ENCODE measurements at regions not wholly inside any gene's neighbourhood (a gene's known extent, or its start where the extent isn't known, plus 50 kb on each side); places are given as distances from the start of the nearest gene placed in this dataset.

DNA sequence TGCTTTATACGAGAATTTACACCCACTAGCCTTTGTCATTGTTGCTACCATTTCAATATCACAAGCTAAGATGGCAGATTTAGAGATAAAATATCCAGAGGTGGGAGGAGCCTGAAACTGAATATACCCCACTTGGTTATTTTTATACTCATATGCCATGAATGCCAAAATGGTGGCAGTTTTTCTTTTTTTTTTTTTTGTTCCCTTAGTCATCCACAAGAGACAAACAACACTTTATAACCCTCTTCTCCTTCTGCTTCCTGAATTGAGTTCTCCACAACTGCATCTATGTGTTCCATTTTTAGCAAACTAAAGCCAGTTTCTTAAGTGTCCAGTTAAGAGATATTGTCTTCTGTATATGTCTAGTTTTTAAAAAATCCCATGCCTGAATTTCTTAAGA, 558.4 kb downstream of the LMO4 start:
- H3K4me3 ChIP-seq (ENCODE audit: low read length): no peak overlapping the region
- no peak overlapping the region for H3K4me2 ChIP-seq (ENCODE audit: low read length)
- no peaks in the 10 kb centered on the region for H3K9me3 ChIP-seq (ENCODE audit: low read length)
- H3K9ac ChIP-seq (ENCODE audit: low read length): no peak overlapping the region
- H4K20me1 ChIP-seq (ENCODE audit: low read length): no peaks in the 10 kb centered on the region
- intact Hi-C loops (cut with micrococcal nuclease): loop anchor here (5.0 kb wide), 1 partner anchor 170 kb away; no protein-coding TSS in a partner anchor
- ChIA-PET CTCF (no interaction called here), POLR2A (ENCODE audit: unreplicated experiment) (no interaction called here)
- no peak overlapping the region for H3K27ac ChIP-seq (ENCODE audit: low read length)
- no peaks in the 10 kb centered on the region for H3K36me3 ChIP-seq (ENCODE audit: low read depth, low read length)
- peaks cover 16% of the 10 kb centered on the region for H3K4me1 ChIP-seq (ENCODE audit: insufficient read depth, low read length)
- TF ChIP-seq EZH2phosphoT487 (IDR thresholded peaks at IDR 0.05; ENCODE audit: borderline replicate concordance, low read length): no peak
- TF ChIP-seq, protein P1, sequence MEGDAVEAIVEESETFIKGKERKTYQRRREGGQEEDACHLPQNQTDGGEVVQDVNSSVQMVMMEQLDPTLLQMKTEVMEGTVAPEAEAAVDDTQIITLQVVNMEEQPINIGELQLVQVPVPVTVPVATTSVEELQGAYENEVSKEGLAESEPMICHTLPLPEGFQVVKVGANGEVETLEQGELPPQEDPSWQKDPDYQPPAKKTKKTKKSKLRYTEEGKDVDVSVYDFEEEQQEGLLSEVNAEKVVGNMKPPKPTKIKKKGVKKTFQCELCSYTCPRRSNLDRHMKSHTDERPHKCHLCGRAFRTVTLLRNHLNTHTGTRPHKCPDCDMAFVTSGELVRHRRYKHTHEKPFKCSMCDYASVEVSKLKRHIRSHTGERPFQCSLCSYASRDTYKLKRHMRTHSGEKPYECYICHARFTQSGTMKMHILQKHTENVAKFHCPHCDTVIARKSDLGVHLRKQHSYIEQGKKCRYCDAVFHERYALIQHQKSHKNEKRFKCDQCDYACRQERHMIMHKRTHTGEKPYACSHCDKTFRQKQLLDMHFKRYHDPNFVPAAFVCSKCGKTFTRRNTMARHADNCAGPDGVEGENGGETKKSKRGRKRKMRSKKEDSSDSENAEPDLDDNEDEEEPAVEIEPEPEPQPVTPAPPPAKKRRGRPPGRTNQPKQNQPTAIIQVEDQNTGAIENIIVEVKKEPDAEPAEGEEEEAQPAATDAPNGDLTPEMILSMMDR (conservative IDR thresholded peaks at IDR 0.05; ENCODE audit: low read depth, low read length): no peak
- no peak for TF ChIP-seq EZH2 (IDR thresholded peaks at IDR 0.05; ENCODE audit: low read length, unreplicated experiment)
- no peak overlapping the region for H2AFZ ChIP-seq (ENCODE audit: low read length)
- ATAC-seq: no peak
- no peaks in the 10 kb centered on the region for H3K27me3 ChIP-seq (ENCODE audit: low read length)
- no peaks in the 10 kb centered on the region for H3K79me2 ChIP-seq (ENCODE audit: low read length)
- no peaks in the 10 kb centered on the region for H3K9me2 ChIP-seq (replicated peaks; ENCODE audit: low read length)
- H3F3A ChIP-seq (ENCODE audit: low read length, unreplicated experiment): no peaks in the 10 kb centered on the region
- BruUV-seq (replicated peaks): no TSS peak
- DNase-seq: no peak

- H2AFZ ChIP-seq (ENCODE audit: low read length): no peak overlapping the region
- no TSS peak for BruUV-seq (replicated peaks)
- H3K4me2 ChIP-seq (ENCODE audit: low read length): no peak overlapping the region
- H3K4me1 ChIP-seq (ENCODE audit: insufficient read depth, low read length): peaks cover 16% of the 10 kb centered on the region
- no peaks in the 10 kb centered on the region for H3K9me3 ChIP-seq (ENCODE audit: low read length)
- ChIA-PET POLR2A (ENCODE audit: unreplicated experiment) (no interaction called here), CTCF (no interaction called here)
- TF ChIP-seq EZH2phosphoT487 (IDR thresholded peaks at IDR 0.05; ENCODE audit: borderline replicate concordance, low read length) (no peak), EZH2 (IDR thresholded peaks at IDR 0.05; ENCODE audit: low read length, unreplicated experiment) (no peak)
- TF ChIP-seq, protein P1 (conservative IDR thresholded peaks at IDR 0.05; ENCODE audit: low read depth, low read length): no peak
- no peaks in the 10 kb centered on the region for H3K9me2 ChIP-seq (replicated peaks; ENCODE audit: low read length)
- H3K4me3 ChIP-seq (ENCODE audit: low read length): no peak overlapping the region
- no peaks in the 10 kb centered on the region for H4K20me1 ChIP-seq (ENCODE audit: low read length)
- H3K36me3 ChIP-seq (ENCODE audit: low read depth, low read length): no peaks in the 10 kb centered on the region
- H3K27me3 ChIP-seq (ENCODE audit: low read length): no peaks in the 10 kb centered on the region
- peak; percentile 63 for DNase-seq
- H3K9ac ChIP-seq (ENCODE audit: low read length): no peak overlapping the region
- no peaks in the 10 kb centered on the region for H3K79me2 ChIP-seq (ENCODE audit: low read length)
- H3F3A ChIP-seq (ENCODE audit: low read length, unreplicated experiment): no peaks in the 10 kb centered on the region
- peak; percentile 79 for ATAC-seq
- peak overlapping the region; percentile 18; the same call in 1 of the 2 replicates for H3K27ac ChIP-seq (ENCODE audit: low read length)
- intact Hi-C loops (cut with micrococcal nuclease): loop anchor here (5.0 kb wide), 1 partner anchor 171 kb away; no protein-coding TSS in a partner anchor
Measured at GRCh38 chr1:87888446-87888845, 559.8 kb downstream of the LMO4 start.

DNA sequence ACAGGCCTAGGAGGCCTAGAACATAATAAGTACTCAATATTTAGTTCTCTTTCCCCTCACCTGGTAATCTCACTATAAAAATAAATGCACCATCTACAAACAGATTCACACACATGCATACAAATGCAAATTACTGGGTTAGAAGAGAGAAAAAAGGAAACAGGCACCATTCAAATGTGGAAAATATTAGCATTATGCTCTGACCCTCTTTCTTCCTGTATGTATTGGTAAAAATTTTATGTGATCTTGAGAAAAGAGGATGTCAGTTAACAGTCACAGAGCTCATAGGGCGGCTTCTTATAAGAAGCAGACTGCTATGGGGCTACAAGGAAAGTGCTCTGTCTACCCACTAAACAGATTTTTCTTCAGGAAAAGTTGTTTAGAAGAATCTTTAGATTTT, 565.4 kb downstream of the LMO4 start:
- no peaks in the 10 kb centered on the region for H3K79me2 ChIP-seq (ENCODE audit: low read length)
- POLR2A ChIA-PET (ENCODE audit: unreplicated experiment): no interaction called here
- no peaks in the 10 kb centered on the region for H4K20me1 ChIP-seq (ENCODE audit: low read length)
- ATAC-seq: no peak
- intact Hi-C loops (cut with micrococcal nuclease): no loop called here
- BruUV-seq (replicated peaks): no TSS peak
- H3F3A ChIP-seq (ENCODE audit: low read length, unreplicated experiment): no peaks in the 10 kb centered on the region
- H3K9me3 ChIP-seq (ENCODE audit: low read length): no peaks in the 10 kb centered on the region
- H3K4me3 ChIP-seq (ENCODE audit: low read length): no peak overlapping the region
- no peak overlapping the region for H2AFZ ChIP-seq (ENCODE audit: low read length)
- CTCF ChIA-PET: no interaction called here
- H3K36me3 ChIP-seq (ENCODE audit: low read depth, low read length): no peaks in the 10 kb centered on the region
- TF ChIP-seq, protein P1 (conservative IDR thresholded peaks at IDR 0.05; ENCODE audit: low read depth, low read length): no peak
- TF ChIP-seq EZH2 (IDR thresholded peaks at IDR 0.05; ENCODE audit: low read length, unreplicated experiment): no peak
- no peak for TF ChIP-seq EZH2phosphoT487 (IDR thresholded peaks at IDR 0.05; ENCODE audit: borderline replicate concordance, low read length)
- no peak overlapping the region for H3K4me2 ChIP-seq (ENCODE audit: low read length)
- no peak for DNase-seq
- H3K27ac ChIP-seq (ENCODE audit: low read length): no peak overlapping the region
- no peaks in the 10 kb centered on the region for H3K9me2 ChIP-seq (replicated peaks; ENCODE audit: low read length)
- H3K27me3 ChIP-seq (ENCODE audit: low read length): no peaks in the 10 kb centered on the region
- no peak overlapping the region for H3K9ac ChIP-seq (ENCODE audit: low read length)
- H3K4me1 ChIP-seq (ENCODE audit: insufficient read depth, low read length): no peaks in the 10 kb centered on the region

Measured in PC-3 (cell line).